BLaER1 treated with 17β-estradiol and CSF1 and Interleukin-3, amounts not matched to agents 10 nM and 100 nM (cell line): ENCODE measurements at regions not wholly inside any gene's neighbourhood (a gene's known extent, or its start where the extent isn't known, plus 50 kb on each side); places are given as distances from the start of the nearest gene placed in this dataset.

Experiments
- H3K27ac ChIP-seq, 11 experiments: shearing (Covaris generic); formaldehyde crosslinking; 2 replicates each; pipeline ENCODE4 v1.8.1; 2022
- H3K27me3 ChIP-seq, 11 experiments: shearing (Covaris generic); formaldehyde crosslinking; 2 replicates each; pipeline ENCODE4 v1.8.1; 2022
- H3K36me3 ChIP-seq, 11 experiments: shearing (Covaris generic); formaldehyde crosslinking; 2 replicates each; pipeline ENCODE4 v1.8.1; 2022
- H3K4me1 ChIP-seq, 10 experiments: shearing (Covaris generic); formaldehyde crosslinking; 2 replicates each; pipeline ENCODE4 v1.8.1; 2022
- H3K4me2 ChIP-seq, 11 experiments: shearing (Covaris generic); formaldehyde crosslinking; 2 replicates each; pipeline ENCODE4 v1.8.1; 2022
- H3K4me3 ChIP-seq, 10 experiments: shearing (Covaris generic); formaldehyde crosslinking; 2 replicates each; pipeline ENCODE4 v1.8.1; 2022
- H3K9ac ChIP-seq, 11 experiments: shearing (Covaris generic); formaldehyde crosslinking; 2 replicates each; pipeline ENCODE4 v1.8.1; 2022
- H3K9me3 ChIP-seq, 11 experiments: shearing (Covaris generic); formaldehyde crosslinking; replicated peaks in 1 of 11; 2 replicates each; pipeline ENCODE4 v1.8.1; 2022
- H4K20me1 ChIP-seq, 11 experiments: shearing (Covaris generic); formaldehyde crosslinking; 2 replicates each; pipeline ENCODE4 v1.8.1; 2022
- Cebpa-rat ChIP-seq, 11 experiments: shearing (Covaris generic); IDR thresholded peaks; 2 replicates each; pipeline ENCODE4 v1.8.1; 2022

DNA sequence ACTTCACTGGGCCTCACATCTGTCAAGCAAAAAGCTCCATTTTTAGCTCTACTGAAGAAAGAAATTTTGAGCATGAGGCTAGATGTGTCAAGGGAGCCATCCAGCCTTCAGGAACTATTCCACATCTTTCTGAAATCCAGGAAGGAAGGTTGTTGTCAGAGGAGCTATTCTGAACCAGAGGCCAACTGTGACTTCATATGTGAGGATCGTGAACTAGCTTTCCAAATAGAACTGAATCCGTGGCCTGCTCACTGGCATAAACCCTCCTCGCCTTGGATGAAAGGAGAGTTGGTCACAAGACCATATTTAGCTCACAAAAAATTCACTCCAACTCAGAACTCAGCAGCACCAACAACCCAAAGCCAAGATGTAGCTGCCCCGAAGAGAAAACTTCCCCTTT, 195.8 kb downstream of the FOXO1 start:
- H3K36me3 ChIP-seq, result 0 out of 22 replicates have a peak, but pooled peaks cover 0 to 4% (median 0%) of the 10 kb centered on the region in 11 experiments
- no peak overlapping the region for H3K4me3 ChIP-seq
- H3K9me3 ChIP-seq, result peaks cover 0 to 30% (median 9%) of the 10 kb centered on the region in 11 experiments; a peak in 10 of 22 replicates
- H3K4me2 ChIP-seq, result no peak overlapping the region
- H3K27me3 ChIP-seq, result no peaks in the 10 kb centered on the region
- H4K20me1 ChIP-seq, result no peaks in the 10 kb centered on the region
- no peak overlapping the region for H3K9ac ChIP-seq
- TF ChIP-seq Cebpa-rat (IDR thresholded peaks at IDR 0.05), result no peak
- peaks cover 5 to 13% (median 11%) of the 10 kb centered on the region in 10 experiments; a peak in 18 of 20 replicates for H3K4me1 ChIP-seq
- H3K27ac ChIP-seq, result no peak overlapping the region

DNA sequence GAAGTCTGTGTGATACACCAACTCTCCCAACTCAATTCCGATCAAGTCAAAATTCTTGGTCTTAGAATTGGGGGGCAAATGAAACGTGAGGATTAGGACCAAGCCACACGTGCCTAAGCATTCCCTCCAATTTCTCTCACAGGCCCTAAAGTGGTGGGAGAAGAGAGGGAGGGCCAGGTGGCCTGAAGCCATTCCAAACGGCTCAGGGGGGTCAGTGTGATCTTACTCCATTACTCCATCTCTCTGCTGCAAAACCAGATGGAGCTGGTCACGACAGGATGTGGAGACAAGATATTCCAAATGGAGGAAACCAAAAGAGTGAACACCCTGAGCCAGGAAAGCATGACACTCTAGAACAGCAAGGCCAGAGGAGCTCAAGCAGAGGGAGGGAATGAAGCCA, 195.4 kb downstream of the FOXO1 start:
- TF ChIP-seq Cebpa-rat (IDR thresholded peaks at IDR 0.05), result no peak
- Histone ChIP-seq H3K9me3 (peaks cover 0 to 30% (median 9%) of the 10 kb centered on the region in 11 experiments; a peak in 10 of 22 replicates), H3K4me3 (no peak overlapping the region), H3K27me3 (no peaks in the 10 kb centered on the region), H4K20me1 (no peaks in the 10 kb centered on the region), H3K27ac (no peak overlapping the region), H3K9ac (no peak overlapping the region), H3K36me3 (0 out of 22 replicates have a peak, but pooled peaks cover 0 to 4% (median 0%) of the 10 kb centered on the region in 11 experiments), H3K4me1 (peaks cover 5 to 13% (median 11%) of the 10 kb centered on the region in 10 experiments; a peak in 18 of 20 replicates), H3K4me2 (no peak overlapping the region)

DNA sequence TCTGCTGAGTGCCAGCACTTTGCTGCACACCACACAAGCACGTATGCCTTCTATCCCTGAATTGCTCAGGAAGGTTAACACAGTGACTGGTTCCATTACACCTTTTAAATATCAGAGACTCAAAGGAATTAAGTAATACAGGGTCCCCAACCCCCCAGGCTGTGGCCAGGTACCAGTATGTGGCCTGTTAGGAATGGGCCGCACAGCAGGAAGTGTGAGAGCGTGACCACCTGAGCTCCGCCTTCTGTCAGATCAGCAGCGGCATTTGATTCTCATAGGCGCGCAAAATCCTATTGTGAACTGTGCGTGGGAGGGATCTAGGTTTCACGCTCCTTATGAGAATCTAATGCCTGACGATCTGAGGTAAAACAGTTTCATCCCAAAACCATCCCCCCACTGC, 194.5 kb downstream of the FOXO1 start:
- no peak for TF ChIP-seq Cebpa-rat (IDR thresholded peaks at IDR 0.05)
- Histone ChIP-seq H3K4me1 (peaks cover 5 to 20% (median 16%) of the 10 kb centered on the region in 10 experiments; a peak in 18 of 20 replicates), H3K4me3 (no peak overlapping the region), H3K27ac (no peak overlapping the region), H4K20me1 (no peaks in the 10 kb centered on the region), H3K27me3 (no peaks in the 10 kb centered on the region), H3K36me3 (0 out of 22 replicates have a peak, but pooled peaks cover 0 to 4% (median 0%) of the 10 kb centered on the region in 11 experiments), H3K9me3 (peaks cover 0 to 30% (median 9%) of the 10 kb centered on the region in 11 experiments; a peak in 10 of 22 replicates), H3K4me2 (peak overlapping the region in 10 of 11 experiments; percentile 12 to 74 (median 52); a peak in 15 of 22 replicates), H3K9ac (no peak overlapping the region)

DNA sequence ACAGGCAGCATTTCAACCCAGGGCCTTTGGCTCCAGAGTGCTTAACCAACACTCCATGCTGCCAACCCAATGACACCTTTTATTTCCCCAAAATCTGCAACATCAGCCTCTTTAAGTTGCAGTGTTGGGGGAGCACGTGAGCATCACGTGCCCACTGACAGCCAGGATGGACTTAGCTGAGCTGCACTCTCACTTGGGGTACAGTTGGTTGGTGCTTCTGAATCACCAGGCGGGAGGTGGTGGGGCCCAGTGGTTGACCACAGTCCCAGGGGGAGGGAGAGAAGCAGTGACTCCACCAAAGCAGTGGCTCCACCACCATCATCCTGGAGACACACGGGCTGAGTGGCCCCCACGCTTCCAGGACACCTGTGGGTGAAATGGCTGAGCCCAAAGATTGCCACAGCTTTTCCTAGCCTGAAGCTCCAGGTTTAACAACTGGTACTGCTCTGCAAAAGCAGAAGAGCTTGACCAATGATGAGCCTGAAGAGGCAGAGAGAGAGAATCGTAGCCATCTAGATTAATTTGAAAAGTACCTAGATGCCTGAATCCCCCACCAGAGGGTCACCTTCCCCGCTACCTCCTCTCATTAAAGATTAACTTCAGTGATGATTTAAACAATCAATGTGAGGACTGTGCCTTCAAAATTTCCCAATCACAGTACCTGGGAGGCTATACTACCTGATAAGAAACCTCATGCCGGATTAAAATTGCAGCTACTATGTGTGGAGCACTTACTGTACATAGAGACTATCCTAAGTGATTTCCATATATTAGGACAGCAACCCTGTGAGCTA, 193.8 kb downstream of the FOXO1 start:
- peaks cover 0 to 30% (median 9%) of the 10 kb centered on the region in 11 experiments; a peak in 10 of 22 replicates for H3K9me3 ChIP-seq
- TF ChIP-seq Cebpa-rat (IDR thresholded peaks at IDR 0.05), result no peak
- peak overlapping the region; percentile 12 to 74 (median 45); a peak in 19 of 22 replicates for H3K4me2 ChIP-seq
- H4K20me1 ChIP-seq, result no peaks in the 10 kb centered on the region
- H3K27ac ChIP-seq, result no peak overlapping the region
- no peak overlapping the region for H3K4me3 ChIP-seq
- peaks cover 11 to 27% (median 23%) of the 10 kb centered on the region in 10 experiments for H3K4me1 ChIP-seq
- H3K9ac ChIP-seq, result no peak overlapping the region
- H3K27me3 ChIP-seq, result no peaks in the 10 kb centered on the region
- 0 out of 22 replicates have a peak, but pooled peaks cover 0 to 4% (median 0%) of the 10 kb centered on the region in 11 experiments for H3K36me3 ChIP-seq

DNA sequence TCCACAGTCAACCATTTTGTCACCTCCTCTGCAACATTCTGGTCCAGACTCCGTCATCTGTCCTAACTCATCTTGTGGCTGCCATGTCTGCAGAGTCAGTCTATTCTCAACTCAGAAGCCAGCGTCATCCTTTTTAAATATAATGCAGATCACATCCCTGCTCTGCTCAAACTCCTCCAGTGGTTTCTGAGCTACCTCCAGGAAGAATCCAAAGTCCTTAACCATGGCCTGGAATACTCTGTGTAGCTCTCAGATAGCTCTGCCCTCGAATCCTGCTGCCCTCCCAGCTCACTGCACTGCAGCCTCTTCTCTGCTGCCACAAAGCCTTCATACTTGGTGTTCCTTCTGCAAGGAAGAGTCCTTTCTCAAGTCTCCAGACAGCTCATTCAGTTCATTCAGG, 190.8 kb downstream of the FOXO1 start:
- Histone ChIP-seq H3K27ac (no peak overlapping the region), H4K20me1 (no peaks in the 10 kb centered on the region), H3K4me2 (no peak overlapping the region), H3K9ac (no peak overlapping the region), H3K4me1 (peaks cover 28 to 57% (median 52%) of the 10 kb centered on the region in 10 experiments), H3K9me3 (peaks cover 0 to 22% (median 8%) of the 10 kb centered on the region in 11 experiments; a peak in 10 of 22 replicates), H3K36me3 (0 out of 22 replicates have a peak, but pooled peaks cover 0 to 4% (median 0%) of the 10 kb centered on the region in 11 experiments), H3K27me3 (no peaks in the 10 kb centered on the region), H3K4me3 (no peak overlapping the region)
- no peak for TF ChIP-seq Cebpa-rat (IDR thresholded peaks at IDR 0.05)

DNA sequence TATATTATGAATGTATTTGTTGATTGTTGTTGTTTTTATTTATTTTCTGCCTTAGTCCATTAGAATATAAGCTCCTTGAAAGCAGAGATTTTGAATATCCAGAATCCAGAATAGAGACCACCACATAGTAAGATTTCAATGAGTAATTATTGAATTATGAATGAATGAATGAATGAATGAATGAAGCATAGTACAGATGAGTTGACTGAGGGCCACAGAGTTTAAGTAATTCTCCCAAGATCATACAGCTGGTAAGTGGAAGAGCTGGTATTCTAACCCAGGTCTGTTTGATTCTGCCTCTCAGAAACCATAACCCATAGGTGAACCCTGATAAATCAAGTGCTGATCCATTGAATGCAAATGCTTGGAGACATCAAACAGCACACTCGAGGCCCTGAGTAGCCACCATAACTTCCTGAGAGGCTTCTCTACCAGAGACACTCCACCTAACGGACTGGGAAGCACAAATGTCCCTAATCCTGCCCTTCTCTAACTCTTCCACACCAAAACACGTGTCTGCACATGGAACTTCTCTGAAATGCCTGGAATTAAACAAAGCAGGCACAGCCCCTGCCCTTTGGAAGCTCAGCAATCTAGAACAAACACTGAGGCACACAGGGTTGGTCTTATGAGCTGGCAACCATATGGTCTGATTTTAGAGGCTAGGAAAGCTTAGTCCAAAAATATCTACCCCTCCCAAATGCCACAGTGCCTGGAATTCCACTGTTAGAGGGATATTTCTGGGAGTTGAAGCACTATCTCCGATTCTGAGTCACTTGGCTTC, 190.1 kb downstream of the FOXO1 start:
- H3K9me3 ChIP-seq, result peaks cover 0 to 16% (median 5%) of the 10 kb centered on the region in 11 experiments; a peak in 9 of 22 replicates
- no peak overlapping the region for H3K4me3 ChIP-seq
- 0 out of 22 replicates have a peak, but pooled peaks cover 0 to 3% (median 0%) of the 10 kb centered on the region in 11 experiments for H3K27me3 ChIP-seq
- H3K4me1 ChIP-seq, result peaks cover 36 to 64% (median 60%) of the 10 kb centered on the region in 10 experiments
- no peak overlapping the region for H3K9ac ChIP-seq
- H3K4me2 ChIP-seq, result peak overlapping the region in 7 of 11 experiments; percentile 5 to 41 (median 16); a peak in 11 of 22 replicates
- H3K36me3 ChIP-seq, result 0 out of 22 replicates have a peak, but pooled peaks cover 0 to 4% (median 0%) of the 10 kb centered on the region in 11 experiments
- H4K20me1 ChIP-seq, result no peaks in the 10 kb centered on the region
- TF ChIP-seq Cebpa-rat (IDR thresholded peaks at IDR 0.05), result no peak
- peak overlapping the region in 1 of 11 experiments; percentile 36; a peak in 3 of 22 replicates for H3K27ac ChIP-seq

DNA sequence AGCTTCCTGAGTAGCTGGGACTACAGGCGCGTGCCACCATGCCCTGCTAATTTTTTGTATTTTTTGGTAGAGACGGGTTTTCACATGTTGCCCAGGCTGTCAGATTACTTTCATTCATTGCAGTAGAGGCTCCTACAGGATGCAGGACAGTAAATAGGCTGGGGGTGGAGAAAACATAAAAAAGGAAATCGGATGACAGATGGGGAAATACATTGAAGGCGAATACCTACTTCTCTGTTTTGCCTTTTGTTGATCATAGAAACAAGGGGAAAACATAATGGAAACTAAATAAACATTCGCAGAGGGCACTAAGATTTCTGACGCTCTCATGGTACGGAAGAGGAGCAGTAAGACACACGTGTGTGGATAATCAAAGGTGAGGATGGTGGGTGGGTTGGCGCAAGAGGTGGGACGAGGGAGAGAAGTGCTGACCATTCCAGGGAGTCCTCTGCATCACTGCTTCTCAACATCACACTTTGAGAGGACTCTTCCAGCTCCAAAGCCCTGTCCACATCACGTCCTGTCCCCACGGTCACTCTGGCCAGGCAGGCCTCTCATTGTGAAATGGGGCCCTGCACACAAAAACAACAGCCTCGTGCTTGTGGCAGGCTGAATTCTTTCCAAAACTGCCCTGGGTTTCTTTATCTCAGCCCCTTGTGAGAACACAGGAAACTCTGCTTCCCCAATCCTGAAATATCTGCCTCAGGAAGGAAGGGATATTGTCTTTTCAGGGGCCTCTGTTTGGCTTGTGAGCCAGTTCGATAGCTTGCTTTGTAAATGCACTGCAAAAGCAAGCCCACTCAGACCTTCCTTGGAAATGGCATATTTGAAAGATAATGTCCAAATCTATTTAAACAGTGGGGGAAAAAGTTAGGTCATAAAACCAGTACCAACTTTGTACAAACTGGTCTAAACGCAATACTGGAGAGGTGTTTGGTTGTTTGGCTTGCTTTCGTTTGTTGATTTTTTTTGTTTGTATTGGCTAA, 188.5 kb downstream of the FOXO1 start:
- Histone ChIP-seq H3K36me3 (no peaks in the 10 kb centered on the region), H3K27ac (peak overlapping the region; percentile 61 to 90 (median 78)), H3K9ac (peak overlapping the region; percentile 10 to 71 (median 58); a peak in 17 of 22 replicates), H3K4me1 (peaks cover 32 to 69% (median 64%) of the 10 kb centered on the region in 10 experiments), H4K20me1 (no peaks in the 10 kb centered on the region), H3K9me3 (peaks cover 0 to 8% (median 4%) of the 10 kb centered on the region in 11 experiments; a peak in 5 of 22 replicates), H3K4me3 (peak overlapping the region in 1 of 10 experiments; percentile 28; a peak in 2 of 20 replicates), H3K4me2 (peak overlapping the region; percentile 78 to 96 (median 84)), H3K27me3 (0 out of 22 replicates have a peak, but pooled peaks cover 0 to 3% (median 0%) of the 10 kb centered on the region in 11 experiments)
- no peak for TF ChIP-seq Cebpa-rat (IDR thresholded peaks at IDR 0.05)
